ENCODE measurements at regions not wholly inside any gene's neighbourhood (a gene's known extent, or its start where the extent isn't known, plus 50 kb on each side); places are given as distances from the start of the nearest gene placed in this dataset.
A peak's percentile ranks its signal among the peaks of the same experiment; 100 is the strongest.

DNA sequence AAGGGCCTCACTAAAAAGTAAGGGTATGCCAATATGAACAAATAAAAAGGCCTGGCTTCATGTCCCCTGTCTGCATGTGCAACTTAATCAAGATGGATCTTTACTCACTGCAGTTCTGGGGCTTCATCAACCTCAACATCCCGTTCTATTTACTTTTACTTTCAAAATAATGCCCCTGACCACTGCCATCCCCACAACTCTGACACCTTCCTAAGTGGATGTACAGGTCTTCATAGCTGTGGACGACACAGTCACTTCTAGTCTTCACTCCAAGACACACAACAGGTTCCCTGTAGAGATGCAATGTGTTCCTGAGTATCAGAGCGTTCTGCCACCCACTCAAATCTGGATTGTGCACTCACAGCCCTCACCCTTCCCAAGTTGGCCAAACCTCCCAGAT, 136.1 kb downstream of the ENC1 start:
- TF ChIP-seq, protein P1, sequence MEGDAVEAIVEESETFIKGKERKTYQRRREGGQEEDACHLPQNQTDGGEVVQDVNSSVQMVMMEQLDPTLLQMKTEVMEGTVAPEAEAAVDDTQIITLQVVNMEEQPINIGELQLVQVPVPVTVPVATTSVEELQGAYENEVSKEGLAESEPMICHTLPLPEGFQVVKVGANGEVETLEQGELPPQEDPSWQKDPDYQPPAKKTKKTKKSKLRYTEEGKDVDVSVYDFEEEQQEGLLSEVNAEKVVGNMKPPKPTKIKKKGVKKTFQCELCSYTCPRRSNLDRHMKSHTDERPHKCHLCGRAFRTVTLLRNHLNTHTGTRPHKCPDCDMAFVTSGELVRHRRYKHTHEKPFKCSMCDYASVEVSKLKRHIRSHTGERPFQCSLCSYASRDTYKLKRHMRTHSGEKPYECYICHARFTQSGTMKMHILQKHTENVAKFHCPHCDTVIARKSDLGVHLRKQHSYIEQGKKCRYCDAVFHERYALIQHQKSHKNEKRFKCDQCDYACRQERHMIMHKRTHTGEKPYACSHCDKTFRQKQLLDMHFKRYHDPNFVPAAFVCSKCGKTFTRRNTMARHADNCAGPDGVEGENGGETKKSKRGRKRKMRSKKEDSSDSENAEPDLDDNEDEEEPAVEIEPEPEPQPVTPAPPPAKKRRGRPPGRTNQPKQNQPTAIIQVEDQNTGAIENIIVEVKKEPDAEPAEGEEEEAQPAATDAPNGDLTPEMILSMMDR (IDR thresholded peaks at IDR 0.05; ENCODE audit: partially characterized antibody, unreplicated experiment): no peak
- H3K27ac Mint-ChIP-seq (ENCODE audit: unreplicated experiment): no peak overlapping the region
- no peak for DNase-seq
- no peaks in the 10 kb centered on the region for H3K36me3 Mint-ChIP-seq (ENCODE audit: unreplicated experiment)
- H3K4me3 Mint-ChIP-seq (ENCODE audit: unreplicated experiment): no peak overlapping the region
- peaks cover 14% of the 10 kb centered on the region for H3K4me1 Mint-ChIP-seq (ENCODE audit: low read depth, unreplicated experiment)
- H3K27me3 Mint-ChIP-seq (ENCODE audit: unreplicated experiment): no peaks in the 10 kb centered on the region
- no peaks in the 10 kb centered on the region for H3K9me3 Mint-ChIP-seq (ENCODE audit: unreplicated experiment)

DNA sequence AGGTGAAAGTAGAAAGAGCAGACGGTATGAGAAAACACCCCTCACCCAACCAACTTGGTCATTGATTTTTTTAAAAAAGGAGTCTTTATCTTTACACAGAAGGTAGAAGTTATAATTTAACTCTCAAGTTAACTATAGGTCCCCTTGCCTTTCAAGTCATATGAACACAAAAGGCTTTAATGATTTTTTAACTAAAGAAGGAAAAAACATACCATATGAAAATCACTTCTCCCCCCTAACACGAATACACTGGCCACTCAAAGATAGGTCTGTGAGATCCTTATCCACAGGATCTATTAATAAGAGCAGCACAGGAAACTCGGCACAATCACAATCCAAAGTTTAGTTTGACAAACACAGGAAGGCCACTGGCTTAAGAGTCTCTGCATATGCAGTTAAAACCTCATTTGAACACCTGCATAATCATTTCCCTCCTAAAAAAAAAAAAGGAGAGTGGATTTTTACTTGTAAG, 138.0 kb downstream of the ENC1 start:
- TF ChIP-seq, protein P1 (IDR thresholded peaks at IDR 0.05; ENCODE audit: partially characterized antibody, unreplicated experiment): no peak
- no peaks in the 10 kb centered on the region for H3K9me3 Mint-ChIP-seq (ENCODE audit: unreplicated experiment)
- H3K4me1 Mint-ChIP-seq (ENCODE audit: low read depth, unreplicated experiment): peaks cover 18% of the 10 kb centered on the region
- no peaks in the 10 kb centered on the region for H3K27me3 Mint-ChIP-seq (ENCODE audit: unreplicated experiment)
- H3K4me3 Mint-ChIP-seq (ENCODE audit: unreplicated experiment): no peak overlapping the region
- no peaks in the 10 kb centered on the region for H3K36me3 Mint-ChIP-seq (ENCODE audit: unreplicated experiment)
- H3K27ac Mint-ChIP-seq (ENCODE audit: unreplicated experiment): no peak overlapping the region
- no peak for DNase-seq

DNA sequence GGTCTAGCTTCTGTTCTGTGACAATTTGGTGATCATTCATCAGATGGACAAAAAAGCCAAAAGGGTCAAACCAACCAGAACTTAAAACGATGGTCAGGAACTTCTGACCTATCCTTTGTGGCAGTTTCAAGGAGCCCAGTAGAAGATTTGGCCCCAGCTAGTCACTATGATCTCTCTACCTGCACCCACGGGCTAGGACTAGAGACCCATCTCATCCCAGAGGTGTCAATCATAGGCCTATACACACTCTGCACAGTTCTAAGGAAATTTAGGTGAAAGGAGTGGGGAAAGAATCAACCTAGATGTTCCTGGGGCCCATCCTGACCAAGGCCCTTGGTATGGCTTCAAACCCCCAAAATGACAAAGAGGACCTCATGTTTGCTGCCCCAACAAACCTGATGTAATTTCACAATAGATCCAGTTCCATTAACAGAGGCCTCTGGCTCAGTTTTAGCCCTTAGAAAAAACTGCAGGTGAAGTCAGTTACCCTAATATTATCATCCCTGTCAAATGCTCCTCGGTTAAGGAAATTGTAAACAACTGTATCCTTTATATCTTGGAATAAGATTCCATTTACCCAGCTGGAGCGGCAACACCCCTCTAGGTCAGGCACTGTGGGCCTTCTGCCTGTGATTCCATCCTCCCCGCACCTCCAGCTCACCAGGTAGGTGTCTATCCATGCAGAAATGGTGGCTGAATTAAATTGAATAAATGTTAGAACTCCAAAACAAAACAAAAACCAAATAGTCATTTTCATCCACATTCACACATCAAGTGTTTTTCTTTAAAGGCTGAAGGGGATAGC, 138.7 kb downstream of the ENC1 start:
- no peaks in the 10 kb centered on the region for H3K27me3 Mint-ChIP-seq (ENCODE audit: unreplicated experiment)
- peaks cover 18% of the 10 kb centered on the region for H3K4me1 Mint-ChIP-seq (ENCODE audit: low read depth, unreplicated experiment)
- TF ChIP-seq, protein P1 (IDR thresholded peaks at IDR 0.05; ENCODE audit: partially characterized antibody, unreplicated experiment): no peak
- DNase-seq: no peak
- H3K36me3 Mint-ChIP-seq (ENCODE audit: unreplicated experiment): no peaks in the 10 kb centered on the region
- no peaks in the 10 kb centered on the region for H3K9me3 Mint-ChIP-seq (ENCODE audit: unreplicated experiment)
- H3K27ac Mint-ChIP-seq (ENCODE audit: unreplicated experiment): no peak overlapping the region
- no peak overlapping the region for H3K4me3 Mint-ChIP-seq (ENCODE audit: unreplicated experiment)

DNA sequence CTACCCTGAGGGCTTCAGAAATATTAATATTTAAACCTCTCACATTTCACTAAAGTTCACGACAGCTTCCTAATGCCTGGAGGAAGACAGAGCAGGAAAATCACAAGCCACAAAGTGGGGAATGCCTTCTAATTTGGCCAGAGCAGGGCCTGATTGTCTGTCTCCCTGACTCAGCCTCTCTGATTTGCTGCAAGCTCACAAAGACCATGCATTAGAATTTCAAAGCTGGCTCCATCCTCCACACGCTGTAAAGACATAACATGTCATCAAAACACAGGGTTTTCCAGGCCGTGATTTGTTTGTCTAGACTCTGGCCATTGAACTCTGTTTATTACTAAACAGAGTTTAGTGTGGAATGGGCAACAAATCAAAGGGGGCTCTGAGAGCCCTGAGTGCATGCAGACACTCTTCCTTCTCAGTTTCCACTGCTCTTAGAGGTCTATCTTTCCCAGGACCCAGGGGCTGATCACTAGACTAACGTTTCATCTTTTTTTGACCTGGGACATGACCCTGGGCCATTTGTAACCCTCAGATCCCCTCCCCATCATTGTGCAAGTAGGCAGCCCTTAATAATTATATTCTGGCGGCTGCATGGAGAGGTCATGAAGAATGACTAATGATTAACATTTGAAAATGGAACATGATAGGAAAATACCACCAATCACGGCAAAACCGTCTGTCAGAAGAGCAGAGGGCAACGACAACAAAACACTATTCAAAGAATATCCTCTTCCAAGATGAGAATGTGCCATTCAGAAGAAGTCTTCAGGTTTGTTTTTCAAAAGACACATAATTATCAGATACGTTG, 140.2 kb downstream of the ENC1 start:
- no peak for DNase-seq
- TF ChIP-seq, protein P1 (IDR thresholded peaks at IDR 0.05; ENCODE audit: partially characterized antibody, unreplicated experiment): no peak
- Mint-ChIP-seq H3K36me3 (ENCODE audit: unreplicated experiment) (no peaks in the 10 kb centered on the region), H3K4me1 (ENCODE audit: low read depth, unreplicated experiment) (peaks cover 16% of the 10 kb centered on the region), H3K4me3 (ENCODE audit: unreplicated experiment) (peak overlapping the region; percentile 42), H3K27me3 (ENCODE audit: unreplicated experiment) (no peaks in the 10 kb centered on the region), H3K27ac (ENCODE audit: unreplicated experiment) (peak overlapping the region; percentile 62), H3K9me3 (ENCODE audit: unreplicated experiment) (no peaks in the 10 kb centered on the region)
